ENCODE measurements at regions not wholly inside any gene's neighbourhood (a gene's known extent, or its start where the extent isn't known, plus 50 kb on each side); places are given as distances from the start of the nearest gene placed in this dataset.

- no peak for DNase-seq (ENCODE audit: low read depth)
- no peak for TF ChIP-seq CTCF (IDR thresholded peaks at IDR 0.05; ENCODE audit: low read length, missing control alignments)
- H3K4me3 ChIP-seq (replicated peaks; ENCODE audit: low read depth, low read length): no peak overlapping the region
These were observed 472.8 kb downstream of the CCSER2 start for GRCh38 chr10:84801156-84801555.

- no peak overlapping the region for H3K4me3 ChIP-seq (replicated peaks; ENCODE audit: low read depth, low read length)
- DNase-seq (ENCODE audit: low read depth): no peak
- no peak for TF ChIP-seq CTCF (IDR thresholded peaks at IDR 0.05; ENCODE audit: low read length, missing control alignments)
These were observed 473.5 kb downstream of the CCSER2 start for GRCh38 chr10:84801916-84802315.

- DNase-seq (ENCODE audit: low read depth): no peak
- TF ChIP-seq CTCF (IDR thresholded peaks at IDR 0.05; ENCODE audit: low read length, missing control alignments): no peak
- H3K4me3 ChIP-seq (replicated peaks; ENCODE audit: low read depth, low read length): no peak overlapping the region
These were observed 476.8 kb downstream of the CCSER2 start for GRCh38 chr10:84805149-84805548.

GRCh38 chr10:84811113-84811512 lies 482.7 kb downstream of the CCSER2 start:
- no peak for DNase-seq (ENCODE audit: low read depth)
- no peak overlapping the region for H3K4me3 ChIP-seq (replicated peaks; ENCODE audit: low read depth, low read length)
- no peak for TF ChIP-seq CTCF (IDR thresholded peaks at IDR 0.05; ENCODE audit: low read length, missing control alignments)

GRCh38 chr10:84818961-84819360 lies 490.6 kb downstream of the CCSER2 start:
- no peak for TF ChIP-seq CTCF (IDR thresholded peaks at IDR 0.05; ENCODE audit: low read length, missing control alignments)
- no peak for DNase-seq (ENCODE audit: low read depth)
- H3K4me3 ChIP-seq (replicated peaks; ENCODE audit: low read depth, low read length): no peak overlapping the region

GRCh38 chr10:84820120-84820519 lies 491.7 kb downstream of the CCSER2 start:
- no peak for TF ChIP-seq CTCF (IDR thresholded peaks at IDR 0.05; ENCODE audit: low read length, missing control alignments)
- H3K4me3 ChIP-seq (replicated peaks; ENCODE audit: low read depth, low read length): no peak overlapping the region
- DNase-seq (ENCODE audit: low read depth): no peak

GRCh38 chr10:84820596-84820995 lies 492.2 kb downstream of the CCSER2 start:
- no peak for TF ChIP-seq CTCF (IDR thresholded peaks at IDR 0.05; ENCODE audit: low read length, missing control alignments)
- no peak overlapping the region for H3K4me3 ChIP-seq (replicated peaks; ENCODE audit: low read depth, low read length)
- no peak for DNase-seq (ENCODE audit: low read depth)

Measured in fibroblast of pulmonary artery (primary cell).